GM20431 (cell line): ENCODE measurements at regions not wholly inside any gene's neighbourhood (a gene's known extent, or its start where the extent isn't known, plus 50 kb on each side); places are given as distances from the start of the nearest gene placed in this dataset.

Source experiments
- in situ Hi-C: fragments of 300-500 bp; cut with MseI, MboI; formaldehyde crosslinking; loops from one replicate; pipeline ENCODE4 v1.15.0; 2020; ENCODE audit warnings: low sequenced_read_pairs; ENCODE audit not compliant: unreplicated experiment

DNA sequence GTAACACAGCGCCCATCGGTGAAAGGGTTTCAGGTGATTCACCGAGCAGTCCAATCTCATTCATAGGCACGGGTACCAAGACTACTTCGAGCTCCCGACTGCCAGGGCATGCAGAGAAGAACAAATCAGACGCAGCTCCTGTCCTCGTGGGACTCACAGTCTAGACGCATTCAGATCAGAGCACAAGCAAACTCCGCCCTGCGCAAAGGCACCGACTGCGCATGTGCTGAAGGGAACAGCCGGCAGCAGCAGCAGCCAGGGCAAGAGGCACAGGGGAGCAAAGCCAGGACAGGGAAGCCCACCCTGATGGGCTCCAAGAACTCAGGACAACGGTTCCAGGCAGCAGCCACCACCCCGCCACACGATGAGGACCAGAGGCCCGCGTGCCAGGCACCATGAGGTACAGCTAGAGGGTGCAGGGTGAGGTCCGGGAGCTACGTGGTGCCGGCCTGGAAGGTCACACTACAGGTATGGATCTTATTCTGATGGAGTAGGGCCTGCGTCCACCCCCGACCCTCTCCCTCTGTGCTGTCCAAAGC is 315.7 kb downstream of the FOXL1 start:
- in situ Hi-C loops, result no loop called here

DNA sequence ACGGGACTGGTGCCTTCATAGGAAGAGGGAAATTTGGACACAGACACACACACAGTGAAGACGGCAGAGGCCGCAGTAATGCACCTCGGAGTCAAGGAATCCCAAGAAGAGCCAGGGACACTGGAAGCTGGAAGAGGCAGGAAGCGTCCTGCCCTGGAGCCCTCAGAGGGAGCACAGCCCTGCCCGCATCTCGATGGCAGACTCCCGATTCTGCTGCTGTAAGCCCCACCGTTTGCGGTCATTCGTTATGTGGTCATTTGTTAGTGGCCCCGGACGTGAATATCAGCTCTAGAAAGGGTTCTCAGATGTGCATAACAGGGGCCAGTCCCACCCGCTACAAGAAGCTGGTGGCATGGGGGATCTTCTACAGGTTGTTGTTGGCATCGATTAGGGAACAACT is 316.6 kb downstream of the FOXL1 start:
- in situ Hi-C loops, result no loop called here

DNA sequence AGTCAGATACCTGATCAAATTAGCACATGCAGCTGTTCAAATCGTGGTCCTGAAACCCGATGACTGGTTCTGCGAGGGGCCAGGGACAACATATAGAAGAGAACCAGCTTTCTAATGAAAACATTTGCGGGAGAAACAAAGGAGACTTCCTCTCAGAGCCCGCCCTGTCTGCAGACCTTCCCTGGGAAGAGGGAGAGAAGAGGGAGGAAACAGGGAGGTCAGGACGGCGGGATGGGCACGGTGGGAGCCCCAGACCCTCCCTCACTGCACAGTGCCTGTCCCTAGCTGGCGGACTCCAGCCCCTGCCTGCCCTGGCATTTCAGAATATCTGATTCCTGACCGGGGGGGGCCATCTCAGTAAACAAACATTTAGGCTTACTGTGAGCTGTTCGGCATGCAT is 317.3 kb downstream of the FOXL1 start:
- in situ Hi-C loops, result no loop called here

DNA sequence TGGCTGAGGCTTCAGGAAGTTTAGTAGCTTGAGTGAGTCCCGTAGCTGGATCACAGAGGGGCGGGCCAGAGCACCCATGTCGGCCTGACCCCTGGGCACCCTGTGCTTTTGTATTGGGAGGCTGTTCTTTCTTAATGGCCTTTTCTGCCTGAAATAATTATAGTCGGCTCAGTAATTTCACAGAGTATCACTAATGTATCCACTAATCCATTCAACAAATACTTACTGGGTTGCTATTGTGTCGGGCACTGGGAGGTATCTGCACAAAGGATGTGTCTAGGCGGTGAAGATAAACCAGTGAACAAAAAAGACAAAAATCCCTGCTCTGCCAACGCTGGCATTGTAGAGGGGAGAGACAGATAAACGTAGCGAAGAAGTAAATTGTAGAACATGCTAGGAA is 318.6 kb downstream of the FOXL1 start:
- in situ Hi-C loops, result no loop called here

DNA sequence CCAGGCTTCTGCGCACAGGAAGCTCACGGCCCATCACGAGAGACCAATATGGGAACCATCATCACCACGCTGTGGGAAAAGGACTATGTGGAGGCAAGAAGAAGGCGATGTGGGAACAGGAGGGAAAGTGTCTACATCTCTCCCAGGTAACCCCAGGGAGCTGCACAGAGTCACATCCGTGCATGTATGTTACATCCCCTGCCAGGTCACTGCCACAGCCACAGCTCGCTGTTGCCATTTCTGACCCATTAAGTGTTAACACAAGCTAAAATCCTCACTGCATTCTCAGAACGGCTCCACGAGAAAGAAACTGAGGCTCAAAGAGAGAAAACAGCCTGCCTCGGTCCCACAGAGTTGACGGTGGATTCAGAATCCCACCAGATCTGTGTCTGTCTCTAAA is 319.1 kb downstream of the FOXL1 start:
- in situ Hi-C loops, result no loop called here

DNA sequence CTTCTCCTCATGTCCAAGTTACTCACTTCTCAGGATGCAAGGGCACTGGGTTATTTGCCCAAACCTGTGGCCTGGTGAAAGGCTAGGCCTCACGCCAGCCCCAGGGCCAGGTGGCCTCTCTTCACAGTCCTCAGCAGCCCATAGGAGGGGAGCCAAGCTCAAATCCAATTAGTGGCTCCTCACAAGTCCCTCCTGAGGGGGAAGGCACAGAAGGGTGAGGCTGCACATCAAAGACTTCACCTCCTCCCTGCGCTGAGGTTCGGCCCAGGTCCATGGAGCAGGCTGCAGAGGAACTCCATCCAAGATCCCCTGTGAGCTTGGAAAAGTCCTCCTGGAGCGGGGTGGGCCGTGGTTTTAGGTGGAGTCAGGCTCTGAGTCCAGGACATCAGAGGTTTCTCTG is 320.0 kb downstream of the FOXL1 start:
- in situ Hi-C loops, result no loop called here

DNA sequence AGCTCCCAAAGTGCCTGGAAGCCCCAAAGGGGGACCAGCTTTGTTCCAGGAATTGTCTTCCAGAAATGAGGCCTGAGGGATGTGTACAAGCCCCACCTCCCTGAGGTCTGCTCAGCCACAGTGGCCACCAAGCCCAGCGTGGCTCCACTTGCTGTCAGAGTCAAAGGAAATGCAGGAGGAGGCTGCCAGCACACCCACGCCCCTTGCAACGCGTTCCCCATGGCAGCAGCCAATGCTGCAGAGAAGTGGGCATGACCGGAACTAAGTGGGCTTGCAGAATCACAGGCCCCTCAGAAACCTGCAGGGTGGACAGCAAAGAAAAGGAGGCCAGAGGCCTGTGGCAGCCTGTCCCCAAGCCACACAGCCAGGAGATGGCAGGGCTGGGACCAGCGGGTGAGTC is 320.8 kb downstream of the FOXL1 start:
- in situ Hi-C loops, result no loop called here

DNA sequence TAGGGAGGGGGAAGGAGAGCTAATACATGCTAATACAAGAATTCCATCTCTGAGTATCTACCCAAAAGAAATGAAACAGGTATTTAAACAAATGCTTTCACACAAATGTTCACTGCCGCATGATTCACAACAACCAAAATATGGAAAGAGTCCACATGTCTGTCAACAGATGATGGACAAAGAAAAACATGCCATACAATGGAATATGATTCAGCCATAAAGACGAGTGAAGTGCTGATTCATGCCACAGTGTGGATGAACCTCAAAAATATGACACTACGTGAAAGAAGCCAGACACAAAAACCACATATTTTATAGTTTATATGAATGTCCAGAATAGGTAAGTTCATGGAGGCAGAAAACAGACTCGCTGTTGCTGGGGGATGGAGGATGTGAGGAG is 321.4 kb downstream of the FOXL1 start:
- in situ Hi-C loops, result no loop called here

DNA sequence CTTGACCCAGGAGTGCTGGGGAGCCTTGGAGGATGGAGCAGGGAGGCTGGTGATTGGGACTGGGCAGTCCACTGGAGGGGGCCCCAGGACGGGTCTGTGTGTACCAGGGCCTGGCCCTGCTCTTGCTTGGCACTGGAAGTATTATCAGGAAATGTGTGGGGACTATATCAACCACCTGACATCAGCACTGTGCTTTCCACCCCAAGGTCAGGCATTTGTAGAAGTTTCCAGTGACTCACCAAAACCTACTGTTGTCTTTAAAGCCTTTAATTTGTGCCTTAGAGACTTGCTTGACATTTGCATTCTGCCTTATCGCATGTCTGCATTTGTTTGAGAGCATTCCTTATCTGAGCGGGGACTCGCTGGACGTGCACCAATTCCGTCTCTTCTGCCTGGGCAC is 323.1 kb downstream of the FOXL1 start:
- in situ Hi-C loops, result no loop called here

DNA sequence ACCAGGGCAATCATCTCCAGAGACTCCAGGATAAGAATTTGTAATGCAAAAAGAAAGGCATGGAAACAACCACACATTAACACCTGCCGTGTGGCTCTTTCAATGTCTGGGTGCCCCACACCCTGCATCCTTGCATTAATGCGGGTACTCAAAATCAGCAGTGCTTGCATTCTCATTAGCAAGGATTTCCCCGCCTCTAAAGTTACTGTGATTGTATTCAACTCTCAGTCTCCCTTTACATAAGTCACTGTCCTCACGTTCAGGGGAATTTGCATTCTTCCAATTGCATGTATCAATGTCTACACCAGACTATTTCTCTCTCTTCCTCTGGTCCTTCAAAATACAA is 324.3 kb downstream of the FOXL1 start:
- in situ Hi-C loops, result no loop called here

DNA sequence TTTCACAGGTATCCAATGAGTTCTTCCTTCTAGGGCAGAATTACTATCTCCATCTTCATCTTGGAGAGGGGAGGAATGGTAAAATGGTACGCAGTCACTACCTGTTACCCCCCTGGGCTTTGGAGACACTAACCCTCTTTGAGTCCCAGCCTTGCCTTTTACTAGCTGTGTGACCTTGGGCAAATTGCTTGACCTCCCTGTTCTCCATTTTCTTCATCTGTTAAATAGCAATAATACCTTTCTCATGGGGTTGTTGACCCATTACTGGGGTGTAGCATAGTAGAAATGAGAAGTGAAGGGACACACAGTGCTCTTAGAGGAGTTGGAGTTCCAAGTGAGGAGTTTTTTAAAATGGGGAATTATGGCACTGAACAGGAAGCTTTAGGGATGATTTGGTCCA is 324.7 kb downstream of the FOXL1 start:
- in situ Hi-C loops, result no loop called here

DNA sequence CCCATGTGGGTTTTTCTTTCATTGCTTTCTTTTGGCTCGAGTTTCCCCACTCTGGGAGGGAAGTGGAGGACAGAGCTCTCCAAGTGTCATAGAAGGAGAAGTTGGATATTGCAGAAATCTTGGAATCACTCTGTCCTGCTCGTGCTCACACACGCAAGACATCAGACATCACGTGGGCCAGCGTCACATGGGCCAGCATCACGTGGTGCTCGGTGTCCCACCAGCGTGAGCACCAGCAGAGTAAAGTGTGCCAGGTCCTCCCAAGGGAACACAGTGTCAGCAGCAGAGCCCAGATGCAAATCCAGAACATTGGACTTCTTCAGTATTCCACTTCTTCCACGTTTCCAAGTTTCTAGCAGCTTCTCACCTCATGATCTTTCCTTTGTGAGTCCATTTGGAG is 327.0 kb downstream of the FOXL1 start:
- in situ Hi-C loops, result no loop called here

DNA sequence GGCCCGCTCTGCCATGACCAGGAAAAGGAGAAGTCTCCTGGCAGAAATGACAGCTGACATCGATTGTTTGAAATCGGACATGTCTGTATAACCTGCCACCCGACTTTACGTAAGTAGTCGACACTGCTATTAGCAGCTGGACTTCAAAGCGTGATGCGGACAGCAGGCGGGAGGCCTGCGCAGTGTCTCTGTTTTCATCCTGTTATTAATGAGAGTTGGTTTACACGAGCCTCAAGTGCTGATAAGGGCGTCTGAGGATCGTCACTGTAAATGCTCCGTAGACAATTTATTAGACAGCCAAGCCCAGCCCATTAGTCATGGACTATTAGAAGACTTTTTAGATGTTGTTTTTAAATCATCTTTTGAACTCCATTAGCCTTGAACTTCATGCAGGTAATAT is 328.3 kb downstream of the FOXL1 start:
- in situ Hi-C loops, result no loop called here

DNA sequence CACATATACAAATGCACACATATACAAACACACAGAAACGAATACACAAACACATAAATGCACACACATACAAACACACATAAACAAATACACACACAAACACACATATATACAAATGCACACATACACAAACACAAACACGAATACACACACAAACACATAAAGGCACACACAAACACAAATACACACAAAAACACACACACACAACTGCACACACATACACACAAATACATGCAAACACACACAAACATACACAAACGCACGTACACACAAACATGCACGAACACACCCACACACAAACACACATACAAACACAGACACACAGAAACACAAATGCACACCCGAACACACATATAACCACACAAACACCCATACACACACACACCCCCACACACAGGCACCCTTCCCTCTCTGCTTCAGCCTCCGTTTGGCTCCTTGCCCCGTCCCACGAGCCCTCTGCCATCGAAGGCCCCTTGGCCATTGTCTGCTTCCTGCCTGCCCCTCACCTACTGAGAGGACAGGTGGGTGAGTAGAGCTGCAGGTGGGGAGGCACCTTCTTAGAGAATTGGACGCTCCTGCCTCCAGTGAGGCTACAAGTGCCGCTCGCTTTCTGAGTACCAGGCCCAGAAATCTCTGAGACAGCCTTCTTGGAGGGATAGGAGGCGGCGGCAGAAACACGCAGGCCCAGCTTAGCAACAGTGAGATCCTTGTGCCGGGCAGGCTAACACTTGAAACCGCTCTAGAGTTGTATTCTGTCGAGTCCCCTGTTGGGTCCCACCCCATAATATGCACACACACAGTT is 331.2 kb downstream of the FOXL1 start:
- in situ Hi-C loops, result no loop called here

DNA sequence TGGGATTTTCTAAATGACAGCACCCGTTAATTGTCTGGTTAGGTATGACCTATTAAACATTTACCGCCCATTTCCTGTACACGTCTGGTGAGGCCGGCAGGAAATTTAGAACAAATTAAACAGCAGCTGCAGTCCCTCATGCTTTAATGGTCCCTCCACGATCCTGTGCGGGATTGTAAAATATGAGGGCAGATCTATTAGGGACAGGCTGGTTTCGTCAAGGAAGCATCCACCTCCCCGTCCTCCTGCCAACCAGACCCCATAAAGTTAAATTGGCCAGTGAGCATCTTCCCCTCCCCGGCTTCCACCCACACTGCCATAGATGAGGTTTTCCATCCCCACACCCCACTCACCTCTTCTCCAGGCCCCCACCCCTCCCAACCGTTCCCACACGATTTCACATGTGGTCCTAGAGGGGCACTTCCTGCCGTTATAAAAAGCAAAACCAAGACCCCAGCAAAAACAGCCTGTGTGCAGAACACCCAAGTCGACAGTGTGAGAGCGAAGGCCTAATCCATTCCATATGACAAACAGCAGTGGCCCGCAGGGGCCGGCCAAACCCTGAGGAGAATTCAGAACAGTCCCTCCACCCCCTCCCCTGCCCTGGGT is 331.9 kb downstream of the FOXL1 start:
- in situ Hi-C loops, result no loop called here

DNA sequence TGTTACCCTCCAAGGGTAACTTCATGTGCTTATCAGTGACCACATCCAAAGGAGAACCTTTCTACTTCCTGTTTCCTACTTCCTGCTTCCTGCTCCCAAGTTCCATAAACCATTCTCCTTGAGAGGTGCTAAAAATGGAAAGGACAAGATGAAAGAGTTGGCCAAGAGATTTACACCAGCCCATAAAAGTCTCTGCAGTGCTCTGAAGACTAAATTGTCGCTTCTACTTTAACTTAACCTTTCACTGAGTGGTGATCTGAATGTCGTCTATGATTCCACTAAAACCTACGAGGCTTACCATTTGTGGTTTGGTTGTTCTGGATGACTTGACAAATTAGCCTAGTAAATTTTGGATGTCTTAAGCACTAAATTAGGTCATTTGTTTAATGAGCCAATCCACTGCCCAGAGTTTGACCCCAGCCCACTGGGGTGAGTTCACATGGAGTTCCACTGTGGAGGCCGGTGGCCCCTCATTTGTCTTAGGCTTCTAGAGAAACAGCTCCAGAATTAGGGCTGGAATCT is 333.1 kb downstream of the FOXL1 start:
- in situ Hi-C loops, result no loop called here

DNA sequence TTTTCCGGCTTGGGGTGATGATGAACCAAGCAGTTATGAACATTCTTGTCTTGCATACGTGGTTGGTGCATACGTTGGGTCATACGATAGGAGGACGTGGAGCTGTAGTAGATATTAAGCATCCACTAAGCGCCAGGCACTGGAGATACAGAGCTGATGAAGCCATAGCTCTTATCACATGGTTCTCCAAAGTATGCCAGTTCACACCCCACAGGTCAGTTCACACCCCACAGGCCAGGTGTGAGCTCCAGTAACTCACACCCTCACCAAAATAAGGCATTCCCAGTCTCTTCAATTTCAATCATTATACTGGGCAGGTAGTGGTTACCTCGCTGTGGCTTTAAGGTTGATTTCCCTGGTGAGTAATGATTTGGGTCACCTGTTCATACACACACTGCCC is 335.5 kb downstream of the FOXL1 start:
- in situ Hi-C loops, result no loop called here

DNA sequence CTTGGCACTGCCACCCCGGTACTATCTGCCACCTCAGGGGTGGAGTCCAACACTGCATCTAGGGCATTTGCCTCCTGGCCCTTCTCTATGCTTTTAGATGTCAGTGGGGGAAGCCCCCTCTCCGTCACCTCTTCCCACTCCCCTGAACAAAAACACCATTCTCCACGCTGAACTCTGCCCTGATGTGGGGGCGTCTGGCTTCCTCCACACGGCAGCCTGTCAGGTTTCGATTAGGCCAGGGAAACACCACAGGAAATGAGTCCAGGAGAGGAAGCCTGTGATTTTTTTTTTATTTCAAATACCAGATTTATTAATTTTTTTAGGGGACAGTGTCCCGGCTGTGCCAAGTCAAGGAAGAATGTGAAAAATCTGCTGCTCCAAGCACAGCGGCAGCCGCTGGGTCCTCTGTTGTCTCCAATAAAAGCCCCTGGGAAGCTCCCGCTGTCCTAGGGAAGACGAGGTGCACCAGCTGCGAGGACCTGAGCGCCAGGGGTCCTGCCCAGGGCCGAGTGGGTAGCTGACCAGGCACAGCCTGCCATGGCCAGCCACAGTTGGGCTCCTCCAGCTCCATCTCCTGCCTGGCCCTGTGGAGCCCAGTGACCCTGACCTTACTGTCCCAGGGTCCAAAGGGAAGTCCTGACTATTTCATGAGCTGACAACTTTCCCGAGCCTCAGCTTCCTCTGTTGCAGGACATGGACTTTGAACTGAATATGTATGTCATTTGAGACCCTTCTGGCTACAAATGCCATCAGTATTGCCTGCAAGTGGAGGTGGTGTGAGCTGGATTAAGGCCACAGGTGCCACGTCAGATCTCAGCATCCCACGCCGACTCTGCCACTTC is 336.7 kb downstream of the FOXL1 start:
- in situ Hi-C loops, result no loop called here

DNA sequence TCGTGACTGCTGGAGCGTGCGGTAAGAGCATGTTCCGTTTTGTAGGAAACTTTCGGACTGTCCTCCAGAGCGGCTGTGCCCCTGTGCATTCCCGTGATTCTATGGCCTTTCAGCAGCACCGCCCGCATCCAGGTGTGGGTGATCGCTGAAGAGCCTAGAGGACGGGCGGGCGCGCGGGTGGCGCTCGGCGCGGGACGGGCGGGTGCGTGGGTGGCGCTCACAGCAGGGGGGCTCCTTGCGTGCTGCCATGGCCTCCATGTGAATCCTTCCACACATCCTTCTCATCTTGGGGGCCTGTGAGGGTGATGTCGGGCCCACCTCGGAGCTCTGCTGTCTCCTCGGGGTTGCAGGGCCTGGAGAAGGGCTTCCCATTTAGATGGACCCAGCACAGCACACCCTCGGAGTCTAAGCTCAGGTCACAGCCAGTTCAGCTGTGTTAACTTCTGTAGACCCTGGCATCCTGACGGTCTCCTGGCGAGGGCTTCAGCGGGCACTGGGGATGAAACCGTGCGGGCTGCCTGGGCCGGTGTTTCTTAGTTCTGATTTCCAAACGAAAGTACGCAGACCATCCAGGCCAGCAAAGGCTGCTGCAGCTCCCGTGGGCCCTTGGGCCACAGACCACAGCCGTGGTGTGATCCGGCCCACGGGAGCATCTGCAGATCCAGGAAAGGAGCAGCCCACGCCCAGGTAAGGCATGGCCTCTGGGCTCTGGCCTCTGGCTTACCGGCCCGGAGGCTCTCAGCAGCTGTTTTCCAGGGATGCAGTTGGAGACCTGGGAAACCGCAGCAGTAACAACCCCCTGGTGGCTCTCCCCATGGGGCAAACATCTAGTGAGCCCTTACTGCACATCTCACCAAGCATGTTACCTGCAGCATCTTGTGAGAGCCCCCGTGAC is 339.4 kb downstream of the FOXL1 start:
- in situ Hi-C loops, result no loop called here

DNA sequence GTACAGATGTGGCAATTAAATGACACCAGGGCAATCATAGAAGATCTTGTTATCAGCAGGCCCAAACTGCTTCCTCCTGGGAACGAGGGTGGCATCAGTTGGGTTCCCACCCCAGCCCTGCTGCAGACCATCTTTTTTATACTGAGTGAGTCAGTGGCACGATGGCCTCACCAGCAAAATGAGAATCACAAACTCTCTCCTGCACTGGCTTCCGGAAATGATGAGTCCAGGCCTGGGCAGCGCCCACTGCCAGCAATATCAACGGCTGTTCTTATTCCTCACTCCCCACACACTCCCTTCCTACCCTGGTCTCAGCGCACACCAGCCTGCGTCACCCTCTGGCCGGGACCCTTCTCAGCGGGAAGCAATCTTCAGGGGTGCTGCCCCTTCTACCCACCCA is 340.3 kb downstream of the FOXL1 start:
- in situ Hi-C loops, result no loop called here
